ENCODE measurements at regions not wholly inside any gene's neighbourhood (a gene's known extent, or its start where the extent isn't known, plus 50 kb on each side); places are given as distances from the start of the nearest gene placed in this dataset.

GRCh38 chr9:134970719-134971118, 53.0 kb upstream of the FCN1 start:
- Mint-ChIP-seq H3K4me3 (ENCODE audit: unreplicated experiment) (no peak overlapping the region), H3K27me3 (ENCODE audit: unreplicated experiment) (peaks cover 40% of the 10 kb centered on the region), H3K36me3 (ENCODE audit: unreplicated experiment) (no peaks in the 10 kb centered on the region), H3K9me3 (ENCODE audit: unreplicated experiment) (no peaks in the 10 kb centered on the region), H3K4me1 (ENCODE audit: unreplicated experiment) (peaks cover 5% of the 10 kb centered on the region), H3K27ac (ENCODE audit: unreplicated experiment) (no peak overlapping the region)
- no peak for DNase-seq (ENCODE audit: extremely low spot score, unreplicated experiment)
- TF ChIP-seq, protein P1, sequence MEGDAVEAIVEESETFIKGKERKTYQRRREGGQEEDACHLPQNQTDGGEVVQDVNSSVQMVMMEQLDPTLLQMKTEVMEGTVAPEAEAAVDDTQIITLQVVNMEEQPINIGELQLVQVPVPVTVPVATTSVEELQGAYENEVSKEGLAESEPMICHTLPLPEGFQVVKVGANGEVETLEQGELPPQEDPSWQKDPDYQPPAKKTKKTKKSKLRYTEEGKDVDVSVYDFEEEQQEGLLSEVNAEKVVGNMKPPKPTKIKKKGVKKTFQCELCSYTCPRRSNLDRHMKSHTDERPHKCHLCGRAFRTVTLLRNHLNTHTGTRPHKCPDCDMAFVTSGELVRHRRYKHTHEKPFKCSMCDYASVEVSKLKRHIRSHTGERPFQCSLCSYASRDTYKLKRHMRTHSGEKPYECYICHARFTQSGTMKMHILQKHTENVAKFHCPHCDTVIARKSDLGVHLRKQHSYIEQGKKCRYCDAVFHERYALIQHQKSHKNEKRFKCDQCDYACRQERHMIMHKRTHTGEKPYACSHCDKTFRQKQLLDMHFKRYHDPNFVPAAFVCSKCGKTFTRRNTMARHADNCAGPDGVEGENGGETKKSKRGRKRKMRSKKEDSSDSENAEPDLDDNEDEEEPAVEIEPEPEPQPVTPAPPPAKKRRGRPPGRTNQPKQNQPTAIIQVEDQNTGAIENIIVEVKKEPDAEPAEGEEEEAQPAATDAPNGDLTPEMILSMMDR (IDR thresholded peaks at IDR 0.05): no peak

GRCh38 chr9:134971196-134971595, 53.5 kb upstream of the FCN1 start:
- TF ChIP-seq, protein P1 (IDR thresholded peaks at IDR 0.05): no peak
- no peak for DNase-seq (ENCODE audit: extremely low spot score, unreplicated experiment)
- Mint-ChIP-seq H3K4me3 (ENCODE audit: unreplicated experiment) (no peak overlapping the region), H3K4me1 (ENCODE audit: unreplicated experiment) (peaks cover 5% of the 10 kb centered on the region), H3K9me3 (ENCODE audit: unreplicated experiment) (no peaks in the 10 kb centered on the region), H3K36me3 (ENCODE audit: unreplicated experiment) (no peaks in the 10 kb centered on the region), H3K27ac (ENCODE audit: unreplicated experiment) (no peak overlapping the region), H3K27me3 (ENCODE audit: unreplicated experiment) (peaks cover 40% of the 10 kb centered on the region)

GRCh38 chr9:134971696-134972095, 54.0 kb upstream of the FCN1 start:
- Mint-ChIP-seq H3K4me3 (ENCODE audit: unreplicated experiment) (no peak overlapping the region), H3K4me1 (ENCODE audit: unreplicated experiment) (peaks cover 5% of the 10 kb centered on the region), H3K27ac (ENCODE audit: unreplicated experiment) (no peak overlapping the region), H3K27me3 (ENCODE audit: unreplicated experiment) (peaks cover 41% of the 10 kb centered on the region), H3K9me3 (ENCODE audit: unreplicated experiment) (no peaks in the 10 kb centered on the region), H3K36me3 (ENCODE audit: unreplicated experiment) (no peaks in the 10 kb centered on the region)
- DNase-seq (ENCODE audit: extremely low spot score, unreplicated experiment): no peak
- TF ChIP-seq, protein P1 (IDR thresholded peaks at IDR 0.05): no peak

- TF ChIP-seq, protein P1 (IDR thresholded peaks at IDR 0.05): no peak
- Mint-ChIP-seq H3K27me3 (ENCODE audit: unreplicated experiment) (peaks cover 43% of the 10 kb centered on the region), H3K9me3 (ENCODE audit: unreplicated experiment) (no peaks in the 10 kb centered on the region), H3K27ac (ENCODE audit: unreplicated experiment) (no peak overlapping the region), H3K4me3 (ENCODE audit: unreplicated experiment) (no peak overlapping the region), H3K36me3 (ENCODE audit: unreplicated experiment) (no peaks in the 10 kb centered on the region), H3K4me1 (ENCODE audit: unreplicated experiment) (peaks cover 5% of the 10 kb centered on the region)
- DNase-seq (ENCODE audit: extremely low spot score, unreplicated experiment): no peak
Measured at GRCh38 chr9:134972140-134972539, 54.4 kb upstream of the FCN1 start.

- Mint-ChIP-seq H3K27me3 (ENCODE audit: unreplicated experiment) (peaks cover 46% of the 10 kb centered on the region), H3K9me3 (ENCODE audit: unreplicated experiment) (no peaks in the 10 kb centered on the region), H3K4me3 (ENCODE audit: unreplicated experiment) (no peak overlapping the region), H3K27ac (ENCODE audit: unreplicated experiment) (no peak overlapping the region), H3K36me3 (ENCODE audit: unreplicated experiment) (no peaks in the 10 kb centered on the region), H3K4me1 (ENCODE audit: unreplicated experiment) (no peaks in the 10 kb centered on the region)
- TF ChIP-seq, protein P1 (IDR thresholded peaks at IDR 0.05): no peak
- no peak for DNase-seq (ENCODE audit: extremely low spot score, unreplicated experiment)
Measured at GRCh38 chr9:134975253-134975652, 57.5 kb upstream of the FCN1 start.
